PC-9 (cell line): ENCODE measurements at regions not wholly inside any gene's neighbourhood (a gene's known extent, or its start where the extent isn't known, plus 50 kb on each side); places are given as distances from the start of the nearest gene placed in this dataset.

Experiments used
- BruUV-seq: library from RNA; stranded (reverse); fragments of 400-500 nt; replicated peaks from 2 replicates; lab custom pipeline; 2021; lab: Mats Ljungman, UMichigan
- CTCF ChIA-PET: fragments of 300-600 bp; sonication (Branson Sonifier 250); formaldehyde crosslinking; loops from one replicate; lab custom pipeline; 2022; ENCODE audit warnings: antibody characterized with exemption; lab: Charles Lee
- POLR2A ChIA-PET: fragments of 300-600 bp; sonication (Branson Sonifier 250); formaldehyde crosslinking; loops from one replicate; lab custom pipeline; 2022; ENCODE audit warnings: antibody characterized with exemption; ENCODE audit not compliant: unreplicated experiment; lab: Charles Lee
- DNase-seq, 2 experiments: peaks; one replicate each; pipeline versions ENCODE4 v3.0.0 to v3.0.0-alpha.2; 2015 to 2022; ENCODE audit warnings: mixed read lengths in 1 of 2
- H2AFZ ChIP-seq: fragments of 200-600 bp; sonication (generic); 2 replicates; pipeline ENCODE4 v1.8.1; 2017; ENCODE audit warnings: antibody characterized with exemption
- H3F3A ChIP-seq: fragments of 200-600 bp; sonication (generic); 2 replicates; pipeline ENCODE4 v1.8.1; 2017; ENCODE audit warnings: antibody characterized with exemption, mild to moderate bottlenecking, low read depth; ENCODE audit not compliant: insufficient read depth
- H3K27ac ChIP-seq: fragments of 200-600 bp; sonication (generic); 2 replicates; pipeline ENCODE4 v1.6.1; 2016; ENCODE audit warnings: mixed run types
- H3K27me3 ChIP-seq: fragments of 200-600 bp; sonication (generic); 2 replicates; pipeline ENCODE4 v1.6.1; 2016; ENCODE audit warnings: low read depth, mixed run types; ENCODE audit not compliant: insufficient read depth
- H3K36me3 ChIP-seq: fragments of 200-600 bp; sonication (generic); 2 replicates; pipeline ENCODE4 v1.6.1; 2016; ENCODE audit warnings: low read depth, mixed run types
- H3K4me1 ChIP-seq: fragments of 200-600 bp; sonication (generic); replicated peaks from 2 replicates; pipeline ENCODE4 v1.6.1; 2016; ENCODE audit warnings: mixed run types; ENCODE audit not compliant: insufficient read depth
- H3K4me2 ChIP-seq: fragments of 200-600 bp; sonication (generic); 2 replicates; pipeline ENCODE4 v1.6.1; 2017; ENCODE audit warnings: mixed run types
- H3K4me3 ChIP-seq: fragments of 200-600 bp; sonication (generic); 2 replicates; pipeline ENCODE4 v1.6.1; 2016; ENCODE audit warnings: mixed run types
- H3K79me2 ChIP-seq: fragments of 200-600 bp; sonication (generic); 2 replicates; pipeline ENCODE4 v1.6.1; 2017; ENCODE audit warnings: low read depth, mixed run types
- H3K9me2 ChIP-seq: fragments of 200-600 bp; sonication (generic); 2 replicates; pipeline ENCODE4 v1.8.1; 2017; ENCODE audit warnings: mild to moderate bottlenecking; ENCODE audit not compliant: insufficient read depth
- H3K9me3 ChIP-seq: fragments of 200-600 bp; sonication (generic); 2 replicates; pipeline ENCODE4 v1.8.1; 2016; ENCODE audit warnings: low read depth; ENCODE audit not compliant: insufficient read depth
- H4K20me1 ChIP-seq: fragments of 200-600 bp; sonication (generic); 2 replicates; pipeline ENCODE4 v1.8.1; 2017; ENCODE audit not compliant: insufficient read depth
- EZH2 ChIP-seq: fragments of 200-600 bp; sonication (generic); IDR thresholded peaks from 2 replicates; pipeline ENCODE4 v1.8.0; 2017; ENCODE audit warnings: antibody characterized with exemption, low read depth
- intact Hi-C: fragments of 100-400 bp; cut with micrococcal nuclease; formaldehyde crosslinking; loops from one replicate; pipeline ENCODE4 v1.10.0; 2022; ENCODE audit not compliant: unreplicated experiment
- TF ChIP-seq, protein P1 (sequence below): fragments of 200-600 bp; sonication (generic); conservative IDR thresholded peaks from 2 replicates; pipeline ENCODE4 v1.6.1; 2017; ENCODE audit warnings: mixed run types, antibody characterized with exemption, mild to moderate bottlenecking, moderate library complexity

DNA sequence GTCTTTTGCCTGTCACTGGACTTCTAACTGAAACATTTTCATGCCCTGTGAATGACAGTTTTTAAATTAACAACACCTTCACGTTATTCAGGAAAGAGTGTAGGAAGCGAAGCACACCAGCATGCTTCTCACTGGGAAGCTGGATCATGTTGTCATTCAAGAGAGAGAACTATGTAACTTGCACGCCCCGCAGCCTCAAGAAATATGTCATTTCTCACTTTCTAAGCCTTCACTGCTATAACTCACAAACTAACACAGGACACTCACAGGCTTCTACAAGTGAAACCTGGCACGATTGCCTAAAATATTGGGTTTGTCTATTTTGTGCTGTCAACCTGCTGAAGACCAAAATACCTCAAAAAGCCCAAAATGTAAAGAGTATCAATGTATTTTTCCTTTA lies 466.3 kb downstream of the EFNA5 start:
- no peaks in the 10 kb centered on the region for H3K4me1 ChIP-seq
- no peak overlapping the region for H3K27ac ChIP-seq
- no peak for TF ChIP-seq EZH2
- TF ChIP-seq, protein P1, sequence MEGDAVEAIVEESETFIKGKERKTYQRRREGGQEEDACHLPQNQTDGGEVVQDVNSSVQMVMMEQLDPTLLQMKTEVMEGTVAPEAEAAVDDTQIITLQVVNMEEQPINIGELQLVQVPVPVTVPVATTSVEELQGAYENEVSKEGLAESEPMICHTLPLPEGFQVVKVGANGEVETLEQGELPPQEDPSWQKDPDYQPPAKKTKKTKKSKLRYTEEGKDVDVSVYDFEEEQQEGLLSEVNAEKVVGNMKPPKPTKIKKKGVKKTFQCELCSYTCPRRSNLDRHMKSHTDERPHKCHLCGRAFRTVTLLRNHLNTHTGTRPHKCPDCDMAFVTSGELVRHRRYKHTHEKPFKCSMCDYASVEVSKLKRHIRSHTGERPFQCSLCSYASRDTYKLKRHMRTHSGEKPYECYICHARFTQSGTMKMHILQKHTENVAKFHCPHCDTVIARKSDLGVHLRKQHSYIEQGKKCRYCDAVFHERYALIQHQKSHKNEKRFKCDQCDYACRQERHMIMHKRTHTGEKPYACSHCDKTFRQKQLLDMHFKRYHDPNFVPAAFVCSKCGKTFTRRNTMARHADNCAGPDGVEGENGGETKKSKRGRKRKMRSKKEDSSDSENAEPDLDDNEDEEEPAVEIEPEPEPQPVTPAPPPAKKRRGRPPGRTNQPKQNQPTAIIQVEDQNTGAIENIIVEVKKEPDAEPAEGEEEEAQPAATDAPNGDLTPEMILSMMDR, result no peak
- DNase-seq, result no peak
- ChIA-PET POLR2A (no interaction called here), CTCF (no interaction called here)
- H3K36me3 ChIP-seq, result no peaks in the 10 kb centered on the region
- H3K4me3 ChIP-seq, result no peak overlapping the region
- no peaks in the 10 kb centered on the region for H3F3A ChIP-seq
- H3K27me3 ChIP-seq, result no peaks in the 10 kb centered on the region
- H3K79me2 ChIP-seq, result no peaks in the 10 kb centered on the region
- H3K4me2 ChIP-seq, result no peak overlapping the region
- H3K9me2 ChIP-seq, result no peaks in the 10 kb centered on the region
- no peaks in the 10 kb centered on the region for H4K20me1 ChIP-seq
- intact Hi-C loops, result no loop called here
- no TSS peak for BruUV-seq
- no peaks in the 10 kb centered on the region for H3K9me3 ChIP-seq
- no peak overlapping the region for H2AFZ ChIP-seq

DNA sequence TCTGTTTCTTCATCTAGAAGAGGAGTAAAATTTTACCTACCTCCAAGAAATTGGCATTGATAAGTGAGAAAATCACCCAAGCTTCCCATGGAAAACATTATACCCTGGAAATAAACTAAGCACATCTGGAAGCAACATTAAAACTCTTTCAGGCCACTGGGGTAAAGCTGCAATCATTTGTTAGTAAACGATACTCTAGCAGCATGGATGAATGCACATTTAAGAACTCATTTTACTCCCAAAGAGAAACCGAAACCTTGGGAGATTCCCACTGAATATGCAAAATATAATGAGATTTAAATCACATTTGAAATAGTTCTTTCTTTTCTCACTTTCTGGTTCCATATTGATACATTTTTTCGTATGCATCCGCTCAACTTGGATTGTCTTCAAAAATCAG lies 467.5 kb downstream of the EFNA5 start:
- Histone ChIP-seq H3K27ac (no peak overlapping the region), H3K36me3 (no peaks in the 10 kb centered on the region), H3K9me3 (no peaks in the 10 kb centered on the region), H3K4me3 (no peak overlapping the region), H3F3A (no peaks in the 10 kb centered on the region), H4K20me1 (no peaks in the 10 kb centered on the region), H3K27me3 (no peaks in the 10 kb centered on the region), H3K79me2 (no peaks in the 10 kb centered on the region), H3K9me2 (no peaks in the 10 kb centered on the region), H2AFZ (no peak overlapping the region), H3K4me2 (no peak overlapping the region), H3K4me1 (no peaks in the 10 kb centered on the region)
- TF ChIP-seq, protein P1, result no peak
- TF ChIP-seq EZH2, result no peak
- no peak for DNase-seq
- BruUV-seq, result no TSS peak
- ChIA-PET CTCF (no interaction called here), POLR2A (no interaction called here)
- intact Hi-C loops, result no loop called here

DNA sequence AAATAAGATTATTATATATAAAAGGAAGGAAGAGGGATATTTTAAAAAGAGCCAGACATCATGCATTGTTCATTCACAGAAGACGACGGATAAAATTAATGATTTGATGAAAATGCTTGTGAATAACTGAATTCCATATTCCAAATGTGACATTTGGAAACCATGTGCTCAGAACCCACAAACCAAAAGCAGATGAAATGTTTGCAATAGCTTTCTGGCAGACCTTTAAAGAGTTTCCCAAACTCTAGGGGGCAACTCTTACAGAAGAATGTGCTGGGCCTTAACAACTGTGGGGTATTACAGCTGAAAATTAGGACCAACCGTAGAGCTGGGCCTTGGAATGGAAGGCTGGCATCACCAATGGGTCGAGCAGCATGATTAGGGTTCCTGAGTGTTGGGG lies 471.0 kb downstream of the EFNA5 start:
- H3F3A ChIP-seq, result no peaks in the 10 kb centered on the region
- H3K4me1 ChIP-seq, result no peaks in the 10 kb centered on the region
- no peak overlapping the region for H3K4me2 ChIP-seq
- H3K4me3 ChIP-seq, result no peak overlapping the region
- H3K36me3 ChIP-seq, result no peaks in the 10 kb centered on the region
- H2AFZ ChIP-seq, result no peak overlapping the region
- H3K9me2 ChIP-seq, result no peaks in the 10 kb centered on the region
- H3K79me2 ChIP-seq, result no peaks in the 10 kb centered on the region
- H3K27me3 ChIP-seq, result no peaks in the 10 kb centered on the region
- POLR2A ChIA-PET, result no interaction called here
- CTCF ChIA-PET, result no interaction called here
- no peak overlapping the region for H3K27ac ChIP-seq
- H4K20me1 ChIP-seq, result no peaks in the 10 kb centered on the region
- no peak for DNase-seq
- BruUV-seq, result no TSS peak
- intact Hi-C loops, result no loop called here
- TF ChIP-seq, protein P1, result no peak
- TF ChIP-seq EZH2, result no peak
- H3K9me3 ChIP-seq, result no peaks in the 10 kb centered on the region
